GM12878 (cell line): ENCODE measurements at regions not wholly inside any gene's neighbourhood (a gene's known extent, or its start where the extent isn't known, plus 50 kb on each side); places are given as distances from the start of the nearest gene placed in this dataset.

Experiments used
- ATAC-seq: fragments of 200-7000 bp; cut with Tn5 transposase; 3 replicates; pipeline ENCODE4 v1.9.1; 2020; ENCODE audit warnings: mild to moderate bottlenecking, moderate library complexity
- BruUV-seq: library from RNA; stranded (reverse); fragments of 400-500 nt; replicated peaks from 2 replicates; lab custom pipeline; 2021; lab: Mats Ljungman, UMichigan
- CTCF ChIA-PET: fragments of 300-600 bp; sonication (Branson Sonifier 250); formaldehyde crosslinking; extraction: SDS; loops from one replicate; lab custom pipeline; 2021; ENCODE audit warnings: inconsistent platforms; lab: Yijun Ruan, JAX
- POLR2A ChIA-PET: fragments of 350-600 bp; formaldehyde crosslinking; extraction: SDS; loops from one replicate; lab custom pipeline; 2021; ENCODE audit warnings: inconsistent platforms; lab: Charles Lee
- RAD21 ChIA-PET: fragments of 300-600 bp; sonication (Branson Sonifier 250); formaldehyde crosslinking; loops from one replicate; lab custom pipeline; 2023; ENCODE audit warnings: antibody characterized with exemption; ENCODE audit not compliant: unreplicated experiment; lab: Charles Lee
- SMC1A ChIA-PET: fragments of 300-600 bp; sonication (Branson Sonifier 250); formaldehyde crosslinking; loops from one replicate; lab custom pipeline; 2023; ENCODE audit not compliant: unreplicated experiment, uncharacterized antibody; lab: Charles Lee
- DNase-seq: peaks from one replicate; pipeline ENCODE4 v3.0.0-alpha.2; 2011; ENCODE audit warnings: low read depth, low spot score
- FAIRE-seq: peaks from 3 replicates; lab custom pipeline; 2011; peaks lifted over from hg19 to GRCh38; lab: Jason Lieb, UNC
- H2AFZ ChIP-seq: 2 replicates; pipeline ENCODE4 v1.6.0; 2011; ENCODE audit warnings: low read depth, low read length, control low read depth; ENCODE audit not compliant: control insufficient read depth
- H3K27ac ChIP-seq: 2 replicates; pipeline ENCODE4 v1.5.1; 2011; ENCODE audit warnings: control low read depth; ENCODE audit not compliant: control insufficient read depth, insufficient read depth
- H3K27me3 ChIP-seq, 2 experiments: replicated peaks in 1 of 2; 2 replicates each; pipeline versions ENCODE4 v1.6.0 to v1.6.1; 2011; ENCODE audit warnings: low read length in 1 of 2; ENCODE audit not compliant: control insufficient read depth in 2 of 2, insufficient read depth in 2 of 2
- H3K36me3 ChIP-seq, 2 experiments: 2 replicates each; pipeline ENCODE4 v1.5.1; 2011; ENCODE audit warnings: low read length in 1 of 2; ENCODE audit not compliant: control insufficient read depth in 2 of 2, insufficient read depth in 2 of 2
- H3K4me1 ChIP-seq: 2 replicates; pipeline ENCODE4 v1.6.1; 2011; ENCODE audit warnings: mild to moderate bottlenecking, low read length, moderate library complexity, mixed read lengths; ENCODE audit not compliant: control insufficient read depth, insufficient read depth
- H3K4me2 ChIP-seq: 2 replicates; pipeline ENCODE4 v1.6.0; 2011; ENCODE audit warnings: control low read depth; ENCODE audit not compliant: control insufficient read depth, insufficient read depth
- H3K4me3 ChIP-seq: fragments of 200-600 bp; sonication (generic); 2 replicates; pipeline ENCODE4 v1.5.1; 2016
- H3K79me2 ChIP-seq: 2 replicates; pipeline ENCODE4 v1.6.0; 2011; ENCODE audit warnings: low read length; ENCODE audit not compliant: control insufficient read depth, insufficient read depth
- H3K9ac ChIP-seq: 2 replicates; pipeline ENCODE4 v1.8.0; 2011; ENCODE audit warnings: low read length, control low read depth, mixed read lengths; ENCODE audit not compliant: control insufficient read depth, insufficient read depth
- H3K9me3 ChIP-seq: replicated peaks from 3 replicates; pipeline ENCODE4 v1.5.1; 2011; ENCODE audit warnings: mild to moderate bottlenecking, low read length; ENCODE audit not compliant: control insufficient read depth, insufficient read depth
- H4K20me1 ChIP-seq: 2 replicates; pipeline ENCODE4 v1.6.0; 2011; ENCODE audit not compliant: control insufficient read depth, insufficient read depth
- CREB1 ChIP-seq: IDR thresholded peaks from 2 replicates; pipeline ENCODE4 v1.6.1; 2012; ENCODE audit warnings: low read depth, mild to moderate bottlenecking, inconsistent platforms
- HCFC1 ChIP-seq: fragments of 150-350 bp; IDR thresholded peaks from 2 replicates; pipeline ENCODE4 v1.6.1; 2014; ENCODE audit warnings: low read length
- KAT2A ChIP-seq: conservative IDR thresholded peaks from 2 replicates; pipeline ENCODE4 v1.6.1; 2011; ENCODE audit warnings: low read depth, low read length; ENCODE audit not compliant: control insufficient read depth
- NFIC ChIP-seq: IDR thresholded peaks from 2 replicates; pipeline ENCODE4 v1.6.1; 2012; ENCODE audit warnings: low read depth, mild to moderate bottlenecking, inconsistent platforms, low read length, moderate library complexity
- POLR2AphosphoS2 ChIP-seq: IDR thresholded peaks from 2 replicates; pipeline ENCODE4 v1.6.1; 2011; ENCODE audit warnings: low read depth, mild to moderate bottlenecking, low read length, improper control_type of control experiment, moderate library complexity
- TBL1XR1 ChIP-seq: IDR thresholded peaks from 2 replicates; pipeline ENCODE4 v1.6.1; 2012; ENCODE audit warnings: low read depth, low read length, improper control_type of control experiment
- ZNF274 ChIP-seq: IDR thresholded peaks from one replicate; pipeline ENCODE4 v1.8.0; 2011; ENCODE audit not compliant: insufficient read length, insufficient read depth
- ZZZ3 ChIP-seq: IDR thresholded peaks from 2 replicates; pipeline ENCODE4 v1.6.1; 2011; ENCODE audit warnings: low read depth; ENCODE audit not compliant: control insufficient read depth, insufficient read length
- WGBS: methylation state at CpG from one replicate; pipeline ENCODE4 v1.1.6; 2016; ENCODE audit warnings: low lambda C conversion rate; ENCODE audit not compliant: insufficient replicate concordance, insufficient coverage; ENCODE audit errors: missing lambda C conversion rate; 5-methylcytosine and 5-hydroxymethylcytosine counted together
- in situ Hi-C: fragments of 300-500 bp; cut with MboI; formaldehyde crosslinking; loops from 9 replicates; pipeline ENCODE4 v1.14.3; 2018; ENCODE audit warnings: mixed read lengths
- intact Hi-C: fragments of 100-400 bp; cut with micrococcal nuclease; formaldehyde crosslinking; loops from one replicate; pipeline ENCODE4 v1.14.2; 2022; ENCODE audit not compliant: unreplicated experiment
- TF ChIP-seq, protein P1 (sequence below): fragments of 450-650 bp; IDR thresholded peaks from 2 replicates; pipeline ENCODE4 v1.6.1; 2018; ENCODE audit warnings: mild to moderate bottlenecking, low read depth, moderate library complexity; ENCODE audit not compliant: partially characterized antibody
- TF ChIP-seq, protein P2 (sequence below): fragments of 450-650 bp; IDR thresholded peaks from 2 replicates; pipeline ENCODE4 v1.6.1; 2016; ENCODE audit warnings: mild to moderate bottlenecking
- TF ChIP-seq, protein P3 (sequence below): IDR thresholded peaks from 2 replicates; pipeline ENCODE4 v1.6.1; 2012; ENCODE audit warnings: improper control_type of control experiment, low read depth, low read length; ENCODE audit not compliant: insufficient replicate concordance
- TF ChIP-seq, protein P4 (sequence below): fragments of 450-650 bp; IDR thresholded peaks from 2 replicates; pipeline ENCODE4 v1.6.1; 2017; ENCODE audit warnings: mild to moderate bottlenecking, moderate library complexity

GRCh38 chr2:222037211-222037610 lies 261.6 kb downstream of the PAX3 start:
- H4K20me1 ChIP-seq = no peaks in the 10 kb centered on the region
- no peaks in the 10 kb centered on the region for H3K79me2 ChIP-seq
- 39% methylated on average over 3 of the region's 3 CpGs for WGBS
- H3K4me3 ChIP-seq = no peak overlapping the region
- no peaks in the 10 kb centered on the region for H3K36me3 ChIP-seq
- no peaks in the 10 kb centered on the region for H3K27me3 ChIP-seq
- H2AFZ ChIP-seq = no peak overlapping the region
- DNase-seq (no peak), ATAC-seq (no peak), FAIRE-seq (no peak)
- no peak overlapping the region for H3K27ac ChIP-seq
- intact Hi-C loops = no loop called here
- H3K4me1 ChIP-seq = no peaks in the 10 kb centered on the region
- ChIA-PET RAD21 (no interaction called here), SMC1A (no interaction called here), POLR2A (no interaction called here), CTCF (no interaction called here)
- H3K4me2 ChIP-seq = no peak overlapping the region
- BruUV-seq = no TSS peak
- in situ Hi-C loops = no loop called here
- H3K9ac ChIP-seq = no peak overlapping the region
- no peaks in the 10 kb centered on the region for H3K9me3 ChIP-seq
- no peak for TF ChIP-seq POLR2AphosphoS2
- no peak for TF ChIP-seq NFIC
- no peak for TF ChIP-seq ZNF274
- TF ChIP-seq, protein P1, sequence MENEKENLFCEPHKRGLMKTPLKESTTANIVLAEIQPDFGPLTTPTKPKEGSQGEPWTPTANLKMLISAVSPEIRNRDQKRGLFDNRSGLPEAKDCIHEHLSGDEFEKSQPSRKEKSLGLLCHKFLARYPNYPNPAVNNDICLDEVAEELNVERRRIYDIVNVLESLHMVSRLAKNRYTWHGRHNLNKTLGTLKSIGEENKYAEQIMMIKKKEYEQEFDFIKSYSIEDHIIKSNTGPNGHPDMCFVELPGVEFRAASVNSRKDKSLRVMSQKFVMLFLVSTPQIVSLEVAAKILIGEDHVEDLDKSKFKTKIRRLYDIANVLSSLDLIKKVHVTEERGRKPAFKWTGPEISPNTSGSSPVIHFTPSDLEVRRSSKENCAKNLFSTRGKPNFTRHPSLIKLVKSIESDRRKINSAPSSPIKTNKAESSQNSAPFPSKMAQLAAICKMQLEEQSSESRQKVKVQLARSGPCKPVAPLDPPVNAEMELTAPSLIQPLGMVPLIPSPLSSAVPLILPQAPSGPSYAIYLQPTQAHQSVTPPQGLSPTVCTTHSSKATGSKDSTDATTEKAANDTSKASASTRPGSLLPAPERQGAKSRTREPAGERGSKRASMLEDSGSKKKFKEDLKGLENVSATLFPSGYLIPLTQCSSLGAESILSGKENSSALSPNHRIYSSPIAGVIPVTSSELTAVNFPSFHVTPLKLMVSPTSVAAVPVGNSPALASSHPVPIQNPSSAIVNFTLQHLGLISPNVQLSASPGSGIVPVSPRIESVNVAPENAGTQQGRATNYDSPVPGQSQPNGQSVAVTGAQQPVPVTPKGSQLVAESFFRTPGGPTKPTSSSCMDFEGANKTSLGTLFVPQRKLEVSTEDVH = no peak
- TF ChIP-seq, protein P2, sequence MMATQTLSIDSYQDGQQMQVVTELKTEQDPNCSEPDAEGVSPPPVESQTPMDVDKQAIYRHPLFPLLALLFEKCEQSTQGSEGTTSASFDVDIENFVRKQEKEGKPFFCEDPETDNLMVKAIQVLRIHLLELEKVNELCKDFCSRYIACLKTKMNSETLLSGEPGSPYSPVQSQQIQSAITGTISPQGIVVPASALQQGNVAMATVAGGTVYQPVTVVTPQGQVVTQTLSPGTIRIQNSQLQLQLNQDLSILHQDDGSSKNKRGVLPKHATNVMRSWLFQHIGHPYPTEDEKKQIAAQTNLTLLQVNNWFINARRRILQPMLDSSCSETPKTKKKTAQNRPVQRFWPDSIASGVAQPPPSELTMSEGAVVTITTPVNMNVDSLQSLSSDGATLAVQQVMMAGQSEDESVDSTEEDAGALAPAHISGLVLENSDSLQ = no peak
- TF ChIP-seq TBL1XR1 = no peak
- TF ChIP-seq, protein P3, sequence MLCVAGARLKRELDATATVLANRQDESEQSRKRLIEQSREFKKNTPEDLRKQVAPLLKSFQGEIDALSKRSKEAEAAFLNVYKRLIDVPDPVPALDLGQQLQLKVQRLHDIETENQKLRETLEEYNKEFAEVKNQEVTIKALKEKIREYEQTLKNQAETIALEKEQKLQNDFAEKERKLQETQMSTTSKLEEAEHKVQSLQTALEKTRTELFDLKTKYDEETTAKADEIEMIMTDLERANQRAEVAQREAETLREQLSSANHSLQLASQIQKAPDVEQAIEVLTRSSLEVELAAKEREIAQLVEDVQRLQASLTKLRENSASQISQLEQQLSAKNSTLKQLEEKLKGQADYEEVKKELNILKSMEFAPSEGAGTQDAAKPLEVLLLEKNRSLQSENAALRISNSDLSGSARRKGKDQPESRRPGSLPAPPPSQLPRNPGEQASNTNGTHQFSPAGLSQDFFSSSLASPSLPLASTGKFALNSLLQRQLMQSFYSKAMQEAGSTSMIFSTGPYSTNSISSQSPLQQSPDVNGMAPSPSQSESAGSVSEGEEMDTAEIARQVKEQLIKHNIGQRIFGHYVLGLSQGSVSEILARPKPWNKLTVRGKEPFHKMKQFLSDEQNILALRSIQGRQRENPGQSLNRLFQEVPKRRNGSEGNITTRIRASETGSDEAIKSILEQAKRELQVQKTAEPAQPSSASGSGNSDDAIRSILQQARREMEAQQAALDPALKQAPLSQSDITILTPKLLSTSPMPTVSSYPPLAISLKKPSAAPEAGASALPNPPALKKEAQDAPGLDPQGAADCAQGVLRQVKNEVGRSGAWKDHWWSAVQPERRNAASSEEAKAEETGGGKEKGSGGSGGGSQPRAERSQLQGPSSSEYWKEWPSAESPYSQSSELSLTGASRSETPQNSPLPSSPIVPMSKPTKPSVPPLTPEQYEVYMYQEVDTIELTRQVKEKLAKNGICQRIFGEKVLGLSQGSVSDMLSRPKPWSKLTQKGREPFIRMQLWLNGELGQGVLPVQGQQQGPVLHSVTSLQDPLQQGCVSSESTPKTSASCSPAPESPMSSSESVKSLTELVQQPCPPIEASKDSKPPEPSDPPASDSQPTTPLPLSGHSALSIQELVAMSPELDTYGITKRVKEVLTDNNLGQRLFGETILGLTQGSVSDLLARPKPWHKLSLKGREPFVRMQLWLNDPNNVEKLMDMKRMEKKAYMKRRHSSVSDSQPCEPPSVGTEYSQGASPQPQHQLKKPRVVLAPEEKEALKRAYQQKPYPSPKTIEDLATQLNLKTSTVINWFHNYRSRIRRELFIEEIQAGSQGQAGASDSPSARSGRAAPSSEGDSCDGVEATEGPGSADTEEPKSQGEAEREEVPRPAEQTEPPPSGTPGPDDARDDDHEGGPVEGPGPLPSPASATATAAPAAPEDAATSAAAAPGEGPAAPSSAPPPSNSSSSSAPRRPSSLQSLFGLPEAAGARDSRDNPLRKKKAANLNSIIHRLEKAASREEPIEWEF = no peak
- no peak for TF ChIP-seq HCFC1
- TF ChIP-seq, protein P4, sequence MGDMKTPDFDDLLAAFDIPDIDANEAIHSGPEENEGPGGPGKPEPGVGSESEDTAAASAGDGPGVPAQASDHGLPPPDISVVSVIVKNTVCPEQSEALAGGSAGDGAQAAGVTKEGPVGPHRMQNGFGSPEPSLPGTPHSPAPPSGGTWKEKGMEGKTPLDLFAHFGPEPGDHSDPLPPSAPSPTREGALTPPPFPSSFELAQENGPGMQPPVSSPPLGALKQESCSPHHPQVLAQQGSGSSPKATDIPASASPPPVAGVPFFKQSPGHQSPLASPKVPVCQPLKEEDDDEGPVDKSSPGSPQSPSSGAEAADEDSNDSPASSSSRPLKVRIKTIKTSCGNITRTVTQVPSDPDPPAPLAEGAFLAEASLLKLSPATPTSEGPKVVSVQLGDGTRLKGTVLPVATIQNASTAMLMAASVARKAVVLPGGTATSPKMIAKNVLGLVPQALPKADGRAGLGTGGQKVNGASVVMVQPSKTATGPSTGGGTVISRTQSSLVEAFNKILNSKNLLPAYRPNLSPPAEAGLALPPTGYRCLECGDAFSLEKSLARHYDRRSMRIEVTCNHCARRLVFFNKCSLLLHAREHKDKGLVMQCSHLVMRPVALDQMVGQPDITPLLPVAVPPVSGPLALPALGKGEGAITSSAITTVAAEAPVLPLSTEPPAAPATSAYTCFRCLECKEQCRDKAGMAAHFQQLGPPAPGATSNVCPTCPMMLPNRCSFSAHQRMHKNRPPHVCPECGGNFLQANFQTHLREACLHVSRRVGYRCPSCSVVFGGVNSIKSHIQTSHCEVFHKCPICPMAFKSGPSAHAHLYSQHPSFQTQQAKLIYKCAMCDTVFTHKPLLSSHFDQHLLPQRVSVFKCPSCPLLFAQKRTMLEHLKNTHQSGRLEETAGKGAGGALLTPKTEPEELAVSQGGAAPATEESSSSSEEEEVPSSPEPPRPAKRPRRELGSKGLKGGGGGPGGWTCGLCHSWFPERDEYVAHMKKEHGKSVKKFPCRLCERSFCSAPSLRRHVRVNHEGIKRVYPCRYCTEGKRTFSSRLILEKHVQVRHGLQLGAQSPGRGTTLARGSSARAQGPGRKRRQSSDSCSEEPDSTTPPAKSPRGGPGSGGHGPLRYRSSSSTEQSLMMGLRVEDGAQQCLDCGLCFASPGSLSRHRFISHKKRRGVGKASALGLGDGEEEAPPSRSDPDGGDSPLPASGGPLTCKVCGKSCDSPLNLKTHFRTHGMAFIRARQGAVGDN = no peak
- no peak for TF ChIP-seq ZZZ3
- no peak for TF ChIP-seq KAT2A
- no peak for TF ChIP-seq CREB1
